Activated CD4-positive, alpha-beta T cell treated with anti-CD3 and anti-CD28 coated beads, Interleukin-2, Interleukin-4, amounts not matched to agents 100 ng/mL and 50 ng/mL, durations not matched to agents 16 hours and 8 hours (primary cell): ENCODE measurements at regions not wholly inside any gene's neighbourhood (a gene's known extent, or its start where the extent isn't known, plus 50 kb on each side); places are given as distances from the start of the nearest gene placed in this dataset.
"Not testable (repeated sequence)": the region's sequence is repeated elsewhere in the genome, so short reads cannot be mapped to it uniquely, and the experiment has no call there.

Source experiments
- DNase-seq: peaks from one replicate; pipeline ENCODE4 v3.0.0-alpha.2; 2020; ENCODE audit warnings: low spot score

- DNase-seq = no peak
Observed at GRCh38 chr9:30010691-30011090, 2373.8 kb upstream of the ACO1 start.

DNA sequence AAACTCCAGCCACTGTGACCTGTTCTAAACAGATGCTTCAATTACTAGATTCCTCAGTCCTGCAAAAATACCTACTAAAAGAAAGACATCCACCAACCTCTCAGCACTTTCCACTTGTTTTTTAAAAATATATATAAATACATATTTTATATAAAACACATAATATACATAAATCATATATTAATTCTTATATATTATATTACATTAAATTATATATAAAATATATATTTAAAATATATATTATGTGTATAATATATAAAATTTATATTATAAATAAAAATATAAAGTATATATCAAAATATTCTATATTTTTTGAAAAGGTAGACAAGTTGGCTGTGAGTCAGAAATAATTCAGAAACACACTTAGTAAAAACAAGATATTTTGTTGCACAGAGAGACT is 2371.8 kb upstream of the ACO1 start:
- no peak for DNase-seq

DNA sequence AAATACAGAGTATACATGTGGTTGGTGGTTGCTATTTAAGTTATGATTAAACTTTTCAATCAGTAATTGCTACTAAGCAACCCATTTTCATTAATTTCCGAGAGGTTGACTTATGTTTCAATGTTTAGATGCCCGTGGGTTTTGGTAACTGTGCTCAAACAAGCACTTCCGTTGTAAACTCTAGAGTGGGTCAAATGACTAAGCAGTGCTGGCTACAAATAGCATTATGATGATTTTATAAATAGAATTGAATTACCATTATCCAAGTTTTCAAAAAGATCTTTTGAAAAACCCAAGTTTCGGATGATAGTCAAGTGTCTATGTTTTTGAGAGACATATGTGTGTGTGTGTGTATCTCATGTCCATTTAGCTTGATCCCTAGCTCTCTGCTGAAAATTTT is 2369.4 kb upstream of the ACO1 start:
- DNase-seq = no peak

GRCh38 chr9:30020161-30020560 is 2364.3 kb upstream of the ACO1 start:
- DNase-seq = no peak

DNA sequence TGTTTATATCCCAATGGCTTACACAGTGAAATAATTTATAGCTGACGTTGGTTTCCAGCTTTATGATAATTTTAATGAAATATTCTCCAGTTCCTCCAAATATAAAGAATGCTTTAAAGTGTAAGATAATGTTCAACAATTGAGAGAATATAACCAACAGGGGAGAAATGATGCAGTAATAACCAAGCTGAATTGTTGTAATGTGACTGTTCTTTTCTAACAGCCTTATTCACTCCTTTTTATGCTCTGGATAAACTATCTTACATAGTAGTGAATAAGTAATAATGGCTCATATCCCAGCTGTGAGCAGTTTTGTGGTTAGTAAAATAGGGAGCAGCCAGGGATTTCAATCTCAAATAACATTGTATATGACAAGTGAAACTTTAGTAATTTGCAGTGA is 2348.7 kb upstream of the ACO1 start:
- no peak for DNase-seq

DNA sequence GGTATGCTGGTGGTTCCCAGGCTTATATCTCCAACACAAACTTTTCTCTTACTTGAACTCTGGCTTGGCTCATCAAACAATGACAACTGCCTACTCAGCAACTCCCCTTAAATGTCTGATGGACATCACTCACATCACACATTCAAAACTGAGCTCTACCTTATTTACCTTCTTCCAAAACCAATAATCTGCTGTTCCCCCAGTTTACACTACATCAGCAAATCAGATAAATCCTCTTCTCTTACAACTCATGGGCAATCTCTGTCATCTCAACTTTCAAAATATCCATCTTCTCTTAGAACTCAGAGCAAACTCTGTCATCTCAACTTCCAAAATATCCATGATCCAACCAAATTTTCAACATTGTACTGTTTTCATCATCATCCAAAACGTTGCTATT is 2347.9 kb upstream of the ACO1 start:
- DNase-seq = no peak

GRCh38 chr9:30039712-30040111 is 2344.7 kb upstream of the ACO1 start:
- no peak for DNase-seq

GRCh38 chr9:30048396-30048795 is 2336.0 kb upstream of the ACO1 start:
- DNase-seq = no peak

DNA sequence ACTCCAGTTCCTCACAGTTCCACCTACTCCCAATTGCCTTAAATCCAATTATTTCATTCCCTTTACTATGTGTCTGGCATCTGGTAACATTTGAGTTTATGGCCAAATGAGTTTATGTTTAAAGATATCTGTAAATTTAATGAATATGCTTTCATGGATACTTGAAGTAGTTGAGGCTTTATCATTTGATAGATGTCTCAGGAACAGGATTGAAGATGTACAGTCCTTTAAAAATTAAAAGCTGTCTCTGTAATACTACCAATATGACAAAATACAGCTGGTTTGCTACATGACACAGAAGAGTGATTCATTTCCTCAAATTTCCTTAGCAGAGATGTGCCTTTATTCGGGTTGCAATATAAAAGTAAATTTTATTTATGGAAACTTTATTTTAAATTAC is 2326.0 kb upstream of the ACO1 start:
- DNase-seq = no peak

DNA sequence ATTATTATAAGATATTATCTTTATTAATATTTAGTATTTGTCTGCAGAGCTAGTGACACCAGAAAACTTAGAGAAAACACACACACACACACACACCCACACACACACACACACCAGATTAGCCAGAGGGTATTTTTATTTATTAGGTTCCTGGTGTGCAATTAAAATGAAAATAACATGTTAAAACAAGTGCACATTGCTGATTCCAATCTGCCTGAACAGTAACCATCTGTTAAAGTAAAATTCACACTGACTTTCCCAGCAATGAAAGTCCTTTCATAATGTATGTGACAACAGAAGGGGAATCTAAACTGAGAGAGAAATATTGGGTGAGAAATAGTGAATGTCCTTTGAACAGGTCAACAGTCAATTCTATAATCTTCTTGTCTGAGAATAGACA is 2323.5 kb upstream of the ACO1 start:
- no peak for DNase-seq

DNA sequence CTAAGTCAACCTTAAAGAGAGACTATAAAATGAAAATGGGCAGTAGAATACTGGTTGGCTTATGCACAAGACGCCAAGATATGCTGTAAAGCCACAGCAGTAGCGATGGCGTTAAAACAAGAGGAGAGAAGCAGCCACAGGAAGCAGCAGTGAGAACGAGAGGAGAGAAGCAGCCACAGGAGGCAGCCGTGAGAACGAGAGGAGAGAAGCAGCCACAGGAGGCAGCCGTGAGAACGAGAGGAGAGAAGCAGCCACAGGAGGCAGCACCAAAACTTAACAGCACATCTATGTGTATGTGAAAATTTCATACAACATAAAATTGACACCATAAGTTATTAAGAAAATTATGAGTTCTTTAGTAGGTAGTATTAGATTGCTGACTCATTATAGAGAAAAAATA is 2318.6 kb upstream of the ACO1 start:
- no peak for DNase-seq

DNA sequence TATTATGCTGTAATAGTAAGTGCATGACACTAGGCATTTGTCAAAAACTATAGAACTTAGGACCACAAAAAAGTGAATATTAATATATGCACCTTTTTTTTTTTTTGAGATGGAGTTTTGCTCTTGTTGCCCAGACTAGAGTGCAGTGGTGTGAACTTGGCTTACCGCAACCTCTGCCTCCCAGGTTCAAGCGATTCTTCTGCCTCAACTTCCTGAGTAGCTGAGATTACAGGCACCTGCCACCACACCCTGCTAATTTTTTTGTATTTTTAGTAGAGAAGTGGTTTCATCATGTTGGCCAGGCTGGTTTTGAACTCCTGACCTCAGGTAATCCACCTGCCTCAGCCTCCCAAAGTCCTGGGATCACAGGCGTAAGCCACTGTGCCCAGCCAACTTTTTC is 2315.2 kb upstream of the ACO1 start:
- DNase-seq = not testable (repeated sequence)

GRCh38 chr9:30075022-30075421 is 2309.4 kb upstream of the ACO1 start:
- DNase-seq = no peak

DNA sequence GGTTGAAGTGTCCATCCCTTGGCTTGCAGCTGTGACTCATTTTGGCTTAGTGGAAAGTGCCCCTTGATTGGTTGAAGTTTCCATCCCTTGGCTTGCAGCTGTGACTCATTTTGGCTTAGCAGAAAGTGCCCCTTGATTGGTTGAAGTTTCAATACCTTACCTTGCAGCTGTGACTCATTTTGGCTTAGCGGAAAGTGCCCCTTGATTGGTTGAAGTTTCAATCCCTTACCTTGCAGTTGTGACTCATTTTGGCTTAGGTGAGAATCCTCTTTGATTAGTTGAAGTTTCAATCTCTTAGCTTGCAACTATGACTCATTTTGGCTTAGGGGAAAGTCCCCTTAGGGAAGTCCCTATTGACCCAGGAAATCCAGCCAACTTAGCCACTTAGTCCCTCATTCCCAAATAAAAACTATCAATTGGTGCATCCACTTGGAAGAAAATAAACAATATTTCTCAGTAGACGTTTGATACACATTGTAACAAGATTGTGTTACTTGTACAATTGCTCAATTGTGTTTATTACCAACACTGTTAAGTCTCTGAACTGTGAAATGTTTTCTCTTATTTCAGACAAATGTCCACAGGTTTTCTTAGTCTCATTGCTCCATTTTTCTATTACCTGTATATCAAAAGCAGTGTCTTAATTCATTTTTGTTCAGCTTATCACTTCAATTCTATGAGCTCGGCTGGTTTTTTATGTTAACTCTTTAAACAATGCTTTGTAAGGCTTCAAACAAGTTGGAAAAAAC is 2308.8 kb upstream of the ACO1 start:
- peak; percentile 86 for DNase-seq

DNA sequence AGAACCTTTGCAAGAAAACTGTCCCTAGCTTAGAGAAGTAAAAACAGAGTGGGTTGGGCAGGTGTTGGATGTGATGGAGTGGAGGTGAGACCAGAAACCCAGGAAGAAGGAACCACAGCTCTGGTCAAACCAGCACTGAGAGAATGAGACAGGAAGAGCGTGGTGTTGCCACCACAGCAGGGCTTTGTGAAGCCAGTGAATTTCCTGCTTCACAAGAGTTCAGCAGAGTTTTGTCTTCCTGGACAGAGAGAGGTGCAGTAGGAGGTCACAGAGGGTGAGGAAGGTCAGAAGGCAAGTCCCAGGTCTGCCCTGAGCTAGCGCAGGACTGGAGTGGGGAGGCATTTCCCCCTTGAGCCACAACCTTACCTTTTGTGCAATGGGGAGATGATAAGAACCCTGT is 2306.2 kb upstream of the ACO1 start:
- peak; percentile 40 for DNase-seq

DNA sequence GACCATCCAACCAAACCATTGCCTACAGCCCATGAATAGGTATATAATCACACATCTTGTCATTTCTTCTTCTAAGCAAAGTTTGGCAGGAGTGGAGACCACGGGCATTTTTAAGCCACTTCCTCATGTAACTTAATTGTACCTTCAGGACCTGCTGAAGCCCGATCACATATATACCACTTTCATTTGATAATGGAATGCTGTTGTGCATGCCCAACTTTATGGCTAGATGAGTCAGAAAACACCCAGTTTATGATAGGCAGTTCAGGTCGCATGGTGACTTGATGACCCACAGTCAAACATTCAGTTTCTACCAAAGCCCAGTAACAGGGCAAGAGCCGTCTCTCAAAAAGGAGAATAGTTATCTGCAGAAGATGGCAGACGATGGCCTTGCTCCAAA is 2295.0 kb upstream of the ACO1 start:
- no peak for DNase-seq

- DNase-seq = no peak
Observed at GRCh38 chr9:30103647-30104394, 2280.6 kb upstream of the ACO1 start.

- not testable (repeated sequence) for DNase-seq
Observed at GRCh38 chr9:30107134-30107533, 2277.3 kb upstream of the ACO1 start.

- no peak for DNase-seq
Observed at GRCh38 chr9:30116673-30117217, 2267.7 kb upstream of the ACO1 start.

- no peak for DNase-seq
Observed at GRCh38 chr9:30120666-30121065, 2263.8 kb upstream of the ACO1 start.

DNA sequence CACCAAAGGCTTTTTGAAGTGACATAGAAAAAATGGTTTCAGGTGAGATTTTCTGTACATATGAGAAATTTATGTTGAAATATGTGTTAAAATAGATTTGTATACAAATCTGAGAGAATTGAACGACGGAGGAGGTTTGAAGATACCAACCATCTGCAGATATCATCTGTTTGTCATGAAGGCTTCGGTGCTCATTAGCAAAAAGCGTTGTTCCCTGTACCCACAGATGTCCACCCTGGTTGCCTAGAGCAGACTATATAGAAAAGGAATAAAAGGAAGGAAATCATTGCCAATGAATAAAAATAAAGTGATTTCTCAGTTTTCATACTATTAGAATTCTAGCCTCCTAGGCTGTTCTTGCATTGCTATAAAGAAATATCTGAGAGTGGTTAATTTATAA is 2262.8 kb upstream of the ACO1 start:
- DNase-seq = no peak

DNA sequence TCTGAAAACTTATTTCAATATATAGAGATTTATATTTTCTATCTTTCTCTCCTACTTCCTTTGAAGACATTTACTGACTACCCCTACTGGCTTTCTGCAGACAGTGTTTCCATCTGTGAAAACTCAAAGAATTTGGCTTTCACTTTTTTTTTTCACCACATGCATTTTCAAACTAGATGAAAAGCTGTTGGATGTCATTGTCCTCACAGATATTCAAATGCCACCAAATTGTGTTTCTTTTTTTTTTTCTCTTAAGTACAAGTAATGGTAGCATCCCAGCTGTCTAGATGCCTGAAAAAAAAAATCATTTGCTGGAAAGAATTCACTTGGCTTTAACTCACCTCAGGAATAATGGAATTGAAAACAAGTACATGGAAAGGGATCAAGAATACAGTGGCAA is 2258.6 kb upstream of the ACO1 start:
- DNase-seq = no peak

- no peak for DNase-seq
Observed at GRCh38 chr9:30127371-30127770, 2257.1 kb upstream of the ACO1 start.

- DNase-seq = no peak
Observed at GRCh38 chr9:30140407-30140806, 2244.0 kb upstream of the ACO1 start.
